ENCODE measurements at regions not wholly inside any gene's neighbourhood (a gene's known extent, or its start where the extent isn't known, plus 50 kb on each side); places are given as distances from the start of the nearest gene placed in this dataset.

DNA sequence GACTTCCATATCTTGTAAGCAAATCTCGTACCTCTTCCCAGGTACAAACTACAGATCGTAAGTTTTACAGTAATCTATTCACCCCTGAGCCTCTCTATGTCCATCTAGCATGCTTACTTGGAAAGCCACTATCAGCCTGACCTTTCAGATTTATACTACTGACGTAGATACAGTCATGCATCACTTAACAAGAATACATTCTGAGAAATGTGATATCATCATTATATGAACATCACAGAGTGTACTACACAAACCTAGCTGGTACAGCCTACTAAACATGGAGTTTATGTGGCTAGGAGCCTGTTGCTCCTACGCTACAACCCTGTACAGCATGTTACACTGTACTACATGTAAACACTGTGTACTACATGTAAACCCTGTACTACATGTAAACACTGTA is 293.2 kb upstream of the ZNF804A start:
- ATAC-seq (no peak), DNase-seq (no peak)
- no TSS peak for BruUV-seq (replicated peaks)
- TF ChIP-seq CTCF (conservative IDR thresholded peaks at IDR 0.05; ENCODE audit: low read depth, low read length): no peak
- no peak for TF ChIP-seq EZH2 (IDR thresholded peaks at IDR 0.05; ENCODE audit: low read length, unreplicated experiment)
- TF ChIP-seq EZH2phosphoT487 (IDR thresholded peaks at IDR 0.05; ENCODE audit: borderline replicate concordance, low read length): no peak
- no peak overlapping the region for H3K4me2 ChIP-seq (ENCODE audit: low read length)
- H4K20me1 ChIP-seq (ENCODE audit: low read length): no peaks in the 10 kb centered on the region
- H3K9ac ChIP-seq (ENCODE audit: low read length): no peak overlapping the region
- intact Hi-C loops (cut with micrococcal nuclease): no loop called here
- no peaks in the 10 kb centered on the region for H3K79me2 ChIP-seq (ENCODE audit: low read length)
- ChIA-PET CTCF (no interaction called here), POLR2A (ENCODE audit: unreplicated experiment) (no interaction called here)
- H3K9me3 ChIP-seq (ENCODE audit: low read length): no peaks in the 10 kb centered on the region
- H3K36me3 ChIP-seq (ENCODE audit: low read depth, low read length): no peaks in the 10 kb centered on the region
- no peaks in the 10 kb centered on the region for H3K27me3 ChIP-seq (ENCODE audit: low read length)
- no peak overlapping the region for H2AFZ ChIP-seq (ENCODE audit: low read length)
- H3K27ac ChIP-seq (ENCODE audit: low read length): no peak overlapping the region
- H3K9me2 ChIP-seq (replicated peaks; ENCODE audit: low read length): no peaks in the 10 kb centered on the region
- H3K4me3 ChIP-seq (ENCODE audit: low read length): no peak overlapping the region
- H3F3A ChIP-seq (ENCODE audit: low read length, unreplicated experiment): no peaks in the 10 kb centered on the region
- H3K4me1 ChIP-seq (ENCODE audit: insufficient read depth, low read length): no peaks in the 10 kb centered on the region

DNA sequence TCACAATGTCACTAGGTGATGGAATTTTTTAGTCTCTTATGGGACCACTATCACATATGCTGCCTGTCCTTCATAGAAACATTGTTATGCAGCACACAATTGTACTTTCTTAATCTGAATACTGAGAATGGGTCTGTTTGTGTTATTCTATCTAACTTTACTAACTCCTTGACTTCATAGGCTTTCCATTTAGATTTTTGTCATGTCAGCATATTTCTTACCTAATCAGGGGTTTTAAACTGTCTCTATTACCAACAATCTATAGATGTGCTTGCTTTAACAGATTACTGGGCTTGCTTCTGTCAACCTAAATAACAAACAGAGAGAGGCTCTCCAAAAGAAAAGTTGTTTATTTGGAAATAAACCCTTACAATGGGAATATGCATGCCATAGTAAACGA is 289.6 kb upstream of the ZNF804A start:
- CTCF ChIA-PET: no interaction called here
- BruUV-seq (replicated peaks): no TSS peak
- H3K27me3 ChIP-seq (ENCODE audit: low read length): no peaks in the 10 kb centered on the region

GRCh38 chr2:184312970-184313369 is 285.4 kb upstream of the ZNF804A start:
- ATAC-seq (no peak), DNase-seq (no peak)
- POLR2A ChIA-PET (ENCODE audit: unreplicated experiment): no interaction called here
- Histone ChIP-seq H3K27me3 (ENCODE audit: low read length) (no peaks in the 10 kb centered on the region), H3K4me2 (ENCODE audit: low read length) (no peak overlapping the region), H3K9ac (ENCODE audit: low read length) (no peak overlapping the region), H3K4me1 (ENCODE audit: insufficient read depth, low read length) (peaks cover 13% of the 10 kb centered on the region), H3K9me3 (ENCODE audit: low read length) (no peaks in the 10 kb centered on the region), H3F3A (ENCODE audit: low read length, unreplicated experiment) (no peaks in the 10 kb centered on the region), H3K4me3 (ENCODE audit: low read length) (no peak overlapping the region), H4K20me1 (ENCODE audit: low read length) (no peaks in the 10 kb centered on the region), H2AFZ (ENCODE audit: low read length) (no peak overlapping the region), H3K79me2 (ENCODE audit: low read length) (no peaks in the 10 kb centered on the region), H3K36me3 (ENCODE audit: low read depth, low read length) (no peaks in the 10 kb centered on the region), H3K27ac (ENCODE audit: low read length) (no peak overlapping the region), H3K9me2 (replicated peaks; ENCODE audit: low read length) (no peaks in the 10 kb centered on the region)
- CTCF ChIA-PET: no interaction called here
- intact Hi-C loops (cut with micrococcal nuclease): no loop called here
- no TSS peak for BruUV-seq (replicated peaks)
- TF ChIP-seq EZH2 (IDR thresholded peaks at IDR 0.05; ENCODE audit: low read length, unreplicated experiment): no peak
- no peak for TF ChIP-seq EZH2phosphoT487 (IDR thresholded peaks at IDR 0.05; ENCODE audit: borderline replicate concordance, low read length)

More for the DNA sequence above, 289.6 kb upstream of the ZNF804A start:
- no peak for TF ChIP-seq CTCF (conservative IDR thresholded peaks at IDR 0.05; ENCODE audit: low read depth, low read length)
- no peak for TF ChIP-seq EZH2 (IDR thresholded peaks at IDR 0.05; ENCODE audit: low read length, unreplicated experiment)
- TF ChIP-seq EZH2phosphoT487 (IDR thresholded peaks at IDR 0.05; ENCODE audit: borderline replicate concordance, low read length): no peak
- H4K20me1 ChIP-seq (ENCODE audit: low read length): no peaks in the 10 kb centered on the region
- H3K4me1 ChIP-seq (ENCODE audit: insufficient read depth, low read length): no peaks in the 10 kb centered on the region
- H3K4me3 ChIP-seq (ENCODE audit: low read length): no peak overlapping the region
- no peaks in the 10 kb centered on the region for H3K9me2 ChIP-seq (replicated peaks; ENCODE audit: low read length)
- intact Hi-C loops (cut with micrococcal nuclease): no loop called here
- DNase-seq (no peak), ATAC-seq (no peak)
- no peak overlapping the region for H3K4me2 ChIP-seq (ENCODE audit: low read length)
- no peak overlapping the region for H2AFZ ChIP-seq (ENCODE audit: low read length)
- no peaks in the 10 kb centered on the region for H3F3A ChIP-seq (ENCODE audit: low read length, unreplicated experiment)
- H3K9ac ChIP-seq (ENCODE audit: low read length): no peak overlapping the region
- no peaks in the 10 kb centered on the region for H3K9me3 ChIP-seq (ENCODE audit: low read length)
- no peaks in the 10 kb centered on the region for H3K79me2 ChIP-seq (ENCODE audit: low read length)
- no peaks in the 10 kb centered on the region for H3K36me3 ChIP-seq (ENCODE audit: low read depth, low read length)
- POLR2A ChIA-PET (ENCODE audit: unreplicated experiment): no interaction called here
- no peak overlapping the region for H3K27ac ChIP-seq (ENCODE audit: low read length)
